ENCODE measurements at regions not wholly inside any gene's neighbourhood (a gene's known extent, or its start where the extent isn't known, plus 50 kb on each side); places are given as distances from the start of the nearest gene placed in this dataset.

- Histone ChIP-seq H3K4me1 (replicated peaks in 1 of 2) (peaks cover 5 to 14% of the 10 kb centered on the region in 2 donors), H3K27ac (no peak overlapping the region), H3K4me3 (no peak overlapping the region)
- WGBS, 10 experiments, result 0 to 100% (median 75%) methylated on average over 1 to 2 of the region's 2 CpGs; no CpG with 5 or more reads in 2 of the 10 experiments
- peak in 3 of 8 experiments; percentile 37 to 66 (median 61) for ATAC-seq (replicated peaks in 6 of 8)
- in situ Hi-C loops (cut with MboI; ENCODE audit: low pct_unique_long_range_greater_than_20kb in 2 of 9, low sequenced_read_pairs in 9 of 9, unreplicated experiment in 9 of 9), result no loop called here
Observed at GRCh38 chr6:23145781-23146180, 576.4 kb downstream of the HDGFL1 start.

GRCh38 chr6:23154159-23154558 is 584.8 kb downstream of the HDGFL1 start:
- no peaks in the 10 kb centered on the region for H3K4me1 ChIP-seq (replicated peaks in 1 of 2)
- no peak for ATAC-seq (replicated peaks in 6 of 8)
- H3K4me3 ChIP-seq, result no peak overlapping the region
- in situ Hi-C loops (cut with MboI; ENCODE audit: low pct_unique_long_range_greater_than_20kb in 2 of 9, low sequenced_read_pairs in 9 of 9, unreplicated experiment in 9 of 9), result no loop called here
- no peak overlapping the region for H3K27ac ChIP-seq

GRCh38 chr6:23170049-23170448 is 600.7 kb downstream of the HDGFL1 start:
- ATAC-seq (replicated peaks in 6 of 8), result peak in 3 of 8 experiments; percentile 51 to 64 (median 62)
- no peak overlapping the region for H3K4me3 ChIP-seq
- H3K4me1 ChIP-seq (replicated peaks in 1 of 2), result peaks cover 9 to 23% of the 10 kb centered on the region in 2 donors
- 0 to 33% (median 0%) methylated on average over 1 of the region's 1 CpG; no CpG with 5 or more reads in 1 of the 10 experiments for WGBS, 10 experiments
- peak overlapping the region; percentile 18 to 20 for H3K27ac ChIP-seq
- in situ Hi-C loops (cut with MboI; ENCODE audit: low pct_unique_long_range_greater_than_20kb in 2 of 9, low sequenced_read_pairs in 9 of 9, unreplicated experiment in 9 of 9), result no loop called here

- Histone ChIP-seq H3K4me1 (replicated peaks in 1 of 2) (peaks cover 18 to 35% of the 10 kb centered on the region in 2 donors), H3K27ac (no peak overlapping the region), H3K4me3 (no peak overlapping the region)
- in situ Hi-C loops (cut with MboI; ENCODE audit: low pct_unique_long_range_greater_than_20kb in 2 of 9, low sequenced_read_pairs in 9 of 9, unreplicated experiment in 9 of 9), result no loop called here
- ATAC-seq (replicated peaks in 6 of 8), result no peak
- WGBS, 10 experiments, result 38 to 100% (median 93%) methylated on average over 1 to 3 of the region's 3 CpGs; no CpG with 5 or more reads in 3 of the 10 experiments
Observed at GRCh38 chr6:23173234-23173633, 603.9 kb downstream of the HDGFL1 start.

GRCh38 chr6:23174781-23175361 is 605.5 kb downstream of the HDGFL1 start:
- peaks cover 19 to 27% of the 10 kb centered on the region in 2 donors for H3K4me1 ChIP-seq (replicated peaks in 1 of 2)
- in situ Hi-C loops (cut with MboI; ENCODE audit: low pct_unique_long_range_greater_than_20kb in 2 of 9, low sequenced_read_pairs in 9 of 9, unreplicated experiment in 9 of 9), result no loop called here
- no peak overlapping the region for H3K4me3 ChIP-seq
- 0 to 80% (median 59%) methylated on average over 2 to 7 of the region's 7 CpGs; no CpG with 5 or more reads in 1 of the 10 experiments for WGBS, 10 experiments
- H3K27ac ChIP-seq, result peak overlapping the region in 1 of 2 donors; percentile 71
- peak in 7 of 8 experiments; percentile 78 to 94 (median 82) for ATAC-seq (replicated peaks in 6 of 8)

- no peak overlapping the region for H3K4me3 ChIP-seq
- in situ Hi-C loops (cut with MboI; ENCODE audit: low pct_unique_long_range_greater_than_20kb in 2 of 9, low sequenced_read_pairs in 9 of 9, unreplicated experiment in 9 of 9), result no loop called here
- peak in 6 of 8 experiments; percentile 41 to 65 (median 53) for ATAC-seq (replicated peaks in 6 of 8)
- 0 to 100% (median 46%) methylated on average over 1 to 2 of the region's 2 CpGs; no CpG with 5 or more reads in 2 of the 10 experiments for WGBS, 10 experiments
- H3K4me1 ChIP-seq (replicated peaks in 1 of 2), result peaks cover 23 to 27% of the 10 kb centered on the region in 2 donors
- H3K27ac ChIP-seq, result peak overlapping the region in 1 of 2 donors; percentile 71
Observed at GRCh38 chr6:23175391-23175790, 606.0 kb downstream of the HDGFL1 start.

- ATAC-seq (replicated peaks in 6 of 8), result no peak
- in situ Hi-C loops (cut with MboI; ENCODE audit: low pct_unique_long_range_greater_than_20kb in 2 of 9, low sequenced_read_pairs in 9 of 9, unreplicated experiment in 9 of 9), result no loop called here
- peaks cover 23 to 34% of the 10 kb centered on the region in 2 donors for H3K4me1 ChIP-seq (replicated peaks in 1 of 2)
- H3K4me3 ChIP-seq, result no peak overlapping the region
- WGBS, 10 experiments, result 88 to 98% (median 97%) methylated on average over 3 to 8 of the region's 8 CpGs
- H3K27ac ChIP-seq, result no peak overlapping the region
Observed at GRCh38 chr6:23176471-23176870, 607.1 kb downstream of the HDGFL1 start.

- H3K4me3 ChIP-seq, result no peak overlapping the region
- no peak for ATAC-seq (replicated peaks in 6 of 8)
- 23 to 100% (median 80%) methylated on average over 1 to 11 of the region's 11 CpGs; no CpG with 5 or more reads in 1 of the 10 experiments for WGBS, 10 experiments
- no peak overlapping the region for H3K27ac ChIP-seq
- peaks cover 23 to 34% of the 10 kb centered on the region in 2 donors for H3K4me1 ChIP-seq (replicated peaks in 1 of 2)
- in situ Hi-C loops (cut with MboI; ENCODE audit: low pct_unique_long_range_greater_than_20kb in 2 of 9, low sequenced_read_pairs in 9 of 9, unreplicated experiment in 9 of 9), result no loop called here
Observed at GRCh38 chr6:23176883-23177282, 607.5 kb downstream of the HDGFL1 start.

GRCh38 chr6:23177806-23178205 is 608.4 kb downstream of the HDGFL1 start:
- Histone ChIP-seq H3K4me3 (no peak overlapping the region), H3K4me1 (replicated peaks in 1 of 2) (peaks cover 23 to 34% of the 10 kb centered on the region in 2 donors), H3K27ac (no peak overlapping the region)
- in situ Hi-C loops (cut with MboI; ENCODE audit: low pct_unique_long_range_greater_than_20kb in 2 of 9, low sequenced_read_pairs in 9 of 9, unreplicated experiment in 9 of 9), result no loop called here
- WGBS, 10 experiments, result 83 to 100% (median 89%) methylated on average over 1 of the region's 1 CpG; no CpG with 5 or more reads in 7 of the 10 experiments
- ATAC-seq (replicated peaks in 6 of 8), result no peak

- Histone ChIP-seq H3K4me1 (replicated peaks in 1 of 2) (peaks cover 17 to 25% of the 10 kb centered on the region in 2 donors), H3K4me3 (no peak overlapping the region), H3K27ac (peak overlapping the region in 1 of 2 donors; percentile 18)
- no peak for ATAC-seq (replicated peaks in 6 of 8)
- 29 to 100% (median 80%) methylated on average over 1 to 4 of the region's 4 CpGs for WGBS, 10 experiments
- in situ Hi-C loops (cut with MboI; ENCODE audit: low pct_unique_long_range_greater_than_20kb in 2 of 9, low sequenced_read_pairs in 9 of 9, unreplicated experiment in 9 of 9), result no loop called here
Observed at GRCh38 chr6:23179994-23180393, 610.6 kb downstream of the HDGFL1 start.

GRCh38 chr6:23180504-23181293 is 611.3 kb downstream of the HDGFL1 start:
- Histone ChIP-seq H3K4me3 (no peak overlapping the region), H3K4me1 (replicated peaks in 1 of 2) (peaks cover 12 to 18% of the 10 kb centered on the region in 2 donors), H3K27ac (peak overlapping the region; percentile 18 to 54)
- peak; percentile 75 to 98 (median 90) for ATAC-seq (replicated peaks in 6 of 8)
- in situ Hi-C loops (cut with MboI; ENCODE audit: low pct_unique_long_range_greater_than_20kb in 2 of 9, low sequenced_read_pairs in 9 of 9, unreplicated experiment in 9 of 9), result no loop called here
- WGBS, 10 experiments, result 4 to 71% (median 27%) methylated on average over 2 to 9 of the region's 12 CpGs; no CpG with 5 or more reads in 2 of the 10 experiments

GRCh38 chr6:23181356-23182110 is 612.2 kb downstream of the HDGFL1 start:
- H3K4me1 ChIP-seq (replicated peaks in 1 of 2), result peaks cover 11 to 14% of the 10 kb centered on the region in 2 donors
- no peak overlapping the region for H3K4me3 ChIP-seq
- 80 to 100% (median 90%) methylated on average over 2 to 7 of the region's 7 CpGs for WGBS, 10 experiments
- H3K27ac ChIP-seq, result peak overlapping the region in 1 of 2 donors; percentile 54
- no peak for ATAC-seq (replicated peaks in 6 of 8)
- in situ Hi-C loops (cut with MboI; ENCODE audit: low pct_unique_long_range_greater_than_20kb in 2 of 9, low sequenced_read_pairs in 9 of 9, unreplicated experiment in 9 of 9), result no loop called here

- Histone ChIP-seq H3K4me1 (replicated peaks in 1 of 2) (peaks cover 7 to 14% of the 10 kb centered on the region in 2 donors), H3K27ac (no peak overlapping the region), H3K4me3 (no peak overlapping the region)
- in situ Hi-C loops (cut with MboI; ENCODE audit: low pct_unique_long_range_greater_than_20kb in 2 of 9, low sequenced_read_pairs in 9 of 9, unreplicated experiment in 9 of 9), result no loop called here
- WGBS, 10 experiments, result 93 to 100% (median 100%) methylated on average over 1 to 7 of the region's 7 CpGs; no CpG with 5 or more reads in 2 of the 10 experiments
- ATAC-seq (replicated peaks in 6 of 8), result no peak
Observed at GRCh38 chr6:23183846-23184245, 614.5 kb downstream of the HDGFL1 start.

Data from motor neuron (in vitro differentiated cells).